ENCODE measurements at regions not wholly inside any gene's neighbourhood (a gene's known extent, or its start where the extent isn't known, plus 50 kb on each side); places are given as distances from the start of the nearest gene placed in this dataset.

- Histone ChIP-seq H4K8ac (ENCODE audit: low read length) (no peak overlapping the region), H4K91ac (ENCODE audit: low read length) (no peak overlapping the region), H3K27ac (ENCODE audit: low read length, poor library complexity, severe bottlenecking) (no peak overlapping the region), H3K18ac (ENCODE audit: low read depth in 1 of 2, low read length in 2 of 2) (no peak overlapping the region), H3K14ac (ENCODE audit: low read length in 2 of 2) (no peak overlapping the region), H3K4ac (ENCODE audit: low read depth in 1 of 2, low read length in 2 of 2) (no peak overlapping the region), H2BK5ac (ENCODE audit: low read depth, low read length, poor library complexity, severe bottlenecking) (no peak overlapping the region), H2BK15ac (ENCODE audit: low read depth, poor library complexity, severe bottlenecking) (no peak overlapping the region), H2AFZ (ENCODE audit: low read depth, low read length) (no peak overlapping the region), H3K9ac (ENCODE audit: low read length) (no peak overlapping the region), H2BK12ac (ENCODE audit: low read length in 2 of 2) (no peak overlapping the region), H3K4me3 (ENCODE audit: insufficient read depth in 1 of 2, low read depth in 1 of 2, low read length in 2 of 2) (no peak overlapping the region), H3K79me1 (replicated peaks; ENCODE audit: low read length, poor library complexity, severe bottlenecking) (no peaks in the 10 kb centered on the region), H3K27me3 (ENCODE audit: control insufficient read depth in 1 of 2, insufficient read depth in 1 of 2, low read length in 2 of 2) (no peaks in the 10 kb centered on the region), H2BK120ac (ENCODE audit: low read depth, low read length) (no peak overlapping the region), H3K9me3 (ENCODE audit: control insufficient read depth, low read length) (no peaks in the 10 kb centered on the region), H3K4me1 (ENCODE audit: control insufficient read depth, insufficient read depth, low read depth, low read length) (no peaks in the 10 kb centered on the region), H3K4me2 (ENCODE audit: low read length, poor library complexity, severe bottlenecking) (no peak overlapping the region), H3K23ac (ENCODE audit: low read length in 2 of 2) (no peak overlapping the region), H3K36me3 (ENCODE audit: control insufficient read depth in 1 of 2, insufficient read depth in 2 of 2, low read depth in 1 of 2, low read length in 2 of 2) (no peaks in the 10 kb centered on the region), H2AK5ac (ENCODE audit: low read length, severe bottlenecking) (no peak overlapping the region)
- 67% methylated on average over 1 of the region's 2 CpGs for whole genome bisulfite sequencing
- DNase-seq: peak; percentile 32
Observed at GRCh38 chr3:117844676-117845075, 1135.1 kb downstream of the TUSC7 start.

- H3K9me3 ChIP-seq (ENCODE audit: control insufficient read depth, low read length): no peaks in the 10 kb centered on the region
- H2AFZ ChIP-seq (ENCODE audit: low read depth, low read length): no peak overlapping the region
Observed at GRCh38 chr3:117846238-117846637, 1136.7 kb downstream of the TUSC7 start.

GRCh38 chr3:117848606-117849005 is 1139.0 kb downstream of the TUSC7 start:
- no peak overlapping the region for H3K4ac ChIP-seq (ENCODE audit: low read depth in 1 of 2, low read length in 2 of 2)
- H3K4me3 ChIP-seq (ENCODE audit: insufficient read depth in 1 of 2, low read depth in 1 of 2, low read length in 2 of 2): no peak overlapping the region
- H3K23ac ChIP-seq (ENCODE audit: low read length in 2 of 2): no peak overlapping the region
- no peak overlapping the region for H3K18ac ChIP-seq (ENCODE audit: low read depth in 1 of 2, low read length in 2 of 2)
- H3K9me3 ChIP-seq (ENCODE audit: control insufficient read depth, low read length): no peaks in the 10 kb centered on the region
- no peak overlapping the region for H3K27ac ChIP-seq (ENCODE audit: low read length, poor library complexity, severe bottlenecking)
- H3K79me1 ChIP-seq (replicated peaks; ENCODE audit: low read length, poor library complexity, severe bottlenecking): no peaks in the 10 kb centered on the region
- no peak overlapping the region for H2BK12ac ChIP-seq (ENCODE audit: low read length in 2 of 2)
- H2BK120ac ChIP-seq (ENCODE audit: low read depth, low read length): no peak overlapping the region
- no peak overlapping the region for H3K9ac ChIP-seq (ENCODE audit: low read length)
- no peak overlapping the region for H3K14ac ChIP-seq (ENCODE audit: low read length in 2 of 2)
- H4K8ac ChIP-seq (ENCODE audit: low read length): no peak overlapping the region
- no peaks in the 10 kb centered on the region for H3K27me3 ChIP-seq (ENCODE audit: control insufficient read depth in 1 of 2, insufficient read depth in 1 of 2, low read length in 2 of 2)
- H2AFZ ChIP-seq (ENCODE audit: low read depth, low read length): no peak overlapping the region
- H3K4me1 ChIP-seq (ENCODE audit: control insufficient read depth, insufficient read depth, low read depth, low read length): no peaks in the 10 kb centered on the region
- no peak for DNase-seq
- H3K36me3 ChIP-seq (ENCODE audit: control insufficient read depth in 1 of 2, insufficient read depth in 2 of 2, low read depth in 1 of 2, low read length in 2 of 2): no peaks in the 10 kb centered on the region
- no peak overlapping the region for H4K91ac ChIP-seq (ENCODE audit: low read length)
- H2BK15ac ChIP-seq (ENCODE audit: low read depth, poor library complexity, severe bottlenecking): no peak overlapping the region
- no peak overlapping the region for H2BK5ac ChIP-seq (ENCODE audit: low read depth, low read length, poor library complexity, severe bottlenecking)
- no peak overlapping the region for H2AK5ac ChIP-seq (ENCODE audit: low read length, severe bottlenecking)
- no peak overlapping the region for H3K4me2 ChIP-seq (ENCODE audit: low read length, poor library complexity, severe bottlenecking)

More at GRCh38 chr3:117846238-117846637, 1136.7 kb downstream of the TUSC7 start:
- no peak overlapping the region for H2BK15ac ChIP-seq (ENCODE audit: low read depth, poor library complexity, severe bottlenecking)
- H2AK5ac ChIP-seq (ENCODE audit: low read length, severe bottlenecking): no peak overlapping the region
- no peak overlapping the region for H3K27ac ChIP-seq (ENCODE audit: low read length, poor library complexity, severe bottlenecking)
- H3K27me3 ChIP-seq (ENCODE audit: control insufficient read depth in 1 of 2, insufficient read depth in 1 of 2, low read length in 2 of 2): no peaks in the 10 kb centered on the region
- no peak overlapping the region for H3K4me3 ChIP-seq (ENCODE audit: insufficient read depth in 1 of 2, low read depth in 1 of 2, low read length in 2 of 2)
- H3K79me1 ChIP-seq (replicated peaks; ENCODE audit: low read length, poor library complexity, severe bottlenecking): no peaks in the 10 kb centered on the region
- peak; percentile 10 for DNase-seq
- no peak overlapping the region for H3K4ac ChIP-seq (ENCODE audit: low read depth in 1 of 2, low read length in 2 of 2)
- no peak overlapping the region for H4K91ac ChIP-seq (ENCODE audit: low read length)
- no peak overlapping the region for H3K14ac ChIP-seq (ENCODE audit: low read length in 2 of 2)
- H3K36me3 ChIP-seq (ENCODE audit: control insufficient read depth in 1 of 2, insufficient read depth in 2 of 2, low read depth in 1 of 2, low read length in 2 of 2): no peaks in the 10 kb centered on the region
- H2BK12ac ChIP-seq (ENCODE audit: low read length in 2 of 2): no peak overlapping the region
- H3K18ac ChIP-seq (ENCODE audit: low read depth in 1 of 2, low read length in 2 of 2): no peak overlapping the region
- no peak overlapping the region for H3K9ac ChIP-seq (ENCODE audit: low read length)
- H3K23ac ChIP-seq (ENCODE audit: low read length in 2 of 2): no peak overlapping the region
- H3K4me2 ChIP-seq (ENCODE audit: low read length, poor library complexity, severe bottlenecking): no peak overlapping the region
- H3K4me1 ChIP-seq (ENCODE audit: control insufficient read depth, insufficient read depth, low read depth, low read length): no peaks in the 10 kb centered on the region
- 93% methylated on average over 1 of the region's 1 CpG for WGBS
- H4K8ac ChIP-seq (ENCODE audit: low read length): no peak overlapping the region
- H2BK5ac ChIP-seq (ENCODE audit: low read depth, low read length, poor library complexity, severe bottlenecking): no peak overlapping the region
- no peak overlapping the region for H2BK120ac ChIP-seq (ENCODE audit: low read depth, low read length)

GRCh38 chr3:117853923-117854668 is 1144.5 kb downstream of the TUSC7 start:
- Histone ChIP-seq H2AFZ (ENCODE audit: low read depth, low read length) (no peak overlapping the region), H2BK5ac (ENCODE audit: low read depth, low read length, poor library complexity, severe bottlenecking) (no peak overlapping the region), H3K9me3 (ENCODE audit: control insufficient read depth, low read length) (no peaks in the 10 kb centered on the region), H4K91ac (ENCODE audit: low read length) (no peak overlapping the region), H4K8ac (ENCODE audit: low read length) (no peak overlapping the region), H3K18ac (ENCODE audit: low read depth in 1 of 2, low read length in 2 of 2) (no peak overlapping the region), H3K36me3 (ENCODE audit: control insufficient read depth in 1 of 2, insufficient read depth in 2 of 2, low read depth in 1 of 2, low read length in 2 of 2) (no peaks in the 10 kb centered on the region), H2AK5ac (ENCODE audit: low read length, severe bottlenecking) (no peak overlapping the region), H3K4me1 (ENCODE audit: control insufficient read depth, insufficient read depth, low read depth, low read length) (no peaks in the 10 kb centered on the region), H3K4ac (ENCODE audit: low read depth in 1 of 2, low read length in 2 of 2) (peak overlapping the region in 1 of 2 experiments; percentile 60), H3K27ac (ENCODE audit: low read length, poor library complexity, severe bottlenecking) (peak overlapping the region; percentile 6), H3K27me3 (ENCODE audit: control insufficient read depth in 1 of 2, insufficient read depth in 1 of 2, low read length in 2 of 2) (no peaks in the 10 kb centered on the region), H2BK120ac (ENCODE audit: low read depth, low read length) (no peak overlapping the region), H3K14ac (ENCODE audit: low read length in 2 of 2) (no peak overlapping the region), H3K9ac (ENCODE audit: low read length) (no peak overlapping the region), H3K4me3 (ENCODE audit: insufficient read depth in 1 of 2, low read depth in 1 of 2, low read length in 2 of 2) (no peak overlapping the region), H2BK12ac (ENCODE audit: low read length in 2 of 2) (no peak overlapping the region), H2BK15ac (ENCODE audit: low read depth, poor library complexity, severe bottlenecking) (no peak overlapping the region), H3K4me2 (ENCODE audit: low read length, poor library complexity, severe bottlenecking) (no peak overlapping the region), H3K79me1 (replicated peaks; ENCODE audit: low read length, poor library complexity, severe bottlenecking) (no peaks in the 10 kb centered on the region), H3K23ac (ENCODE audit: low read length in 2 of 2) (no peak overlapping the region)
- peak; percentile 89 for DNase-seq
- 63% methylated on average over 5 of the region's 5 CpGs for WGBS

Measured in mesenchymal stem cell (in vitro differentiated cells and primary cell).